Hepatocyte (in vitro differentiated cells): ENCODE measurements at regions not wholly inside any gene's neighbourhood (a gene's known extent, or its start where the extent isn't known, plus 50 kb on each side); places are given as distances from the start of the nearest gene placed in this dataset.
"Not testable (repeated sequence)": the region's sequence is repeated elsewhere in the genome, so short reads cannot be mapped to it uniquely, and the experiment has no call there.

Experiments used
- CTCF ChIP-seq: fragments of 200-600 bp; sonication (generic); IDR thresholded peaks from 2 replicates; pipeline ENCODE4 v1.5.1; 2016; ENCODE audit warnings: antibody characterized with exemption, mild to moderate bottlenecking; ENCODE audit not compliant: poor library complexity
- EZH2 ChIP-seq: fragments of 200-600 bp; sonication (generic); IDR thresholded peaks from 2 replicates; pipeline ENCODE4 v1.6.1; 2016; ENCODE audit warnings: antibody characterized with exemption, mild to moderate bottlenecking, borderline replicate concordance
- EZH2phosphoT487 ChIP-seq: fragments of 200-600 bp; sonication (generic); IDR thresholded peaks from one replicate; pipeline ENCODE4 v1.6.1; 2018; ENCODE audit warnings: antibody characterized with exemption, mild to moderate bottlenecking, low read depth, moderate library complexity; ENCODE audit not compliant: unreplicated experiment, severe bottlenecking

GRCh38 chr14:105653921-105654320, 127.5 kb downstream of the TMEM121 start:
- not testable (repeated sequence) for TF ChIP-seq EZH2phosphoT487, CTCF, EZH2
